ENCODE measurements at regions not wholly inside any gene's neighbourhood (a gene's known extent, or its start where the extent isn't known, plus 50 kb on each side); places are given as distances from the start of the nearest gene placed in this dataset.

DNA sequence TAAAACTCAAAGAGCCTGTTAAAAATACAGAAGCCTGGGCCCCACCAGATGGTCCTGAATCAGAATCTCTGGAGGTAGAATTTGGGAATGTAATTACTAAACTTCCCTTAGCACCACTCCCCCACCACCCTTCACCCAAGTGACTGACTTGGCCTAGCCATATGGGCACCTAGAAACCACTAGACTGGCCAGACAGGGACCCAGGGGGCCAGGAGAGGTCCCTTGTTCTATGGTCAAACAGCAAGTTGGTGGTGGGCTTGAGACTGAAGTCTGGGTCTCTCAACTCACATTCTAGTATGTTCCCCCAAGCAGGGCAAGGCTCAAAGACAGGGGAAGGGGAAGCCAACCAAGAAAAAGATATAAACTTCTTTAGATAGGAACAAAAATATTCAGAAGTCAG lies 301.5 kb upstream of the TLE3 start:
- no peak for TF ChIP-seq POLR2A (IDR thresholded peaks at IDR 0.05)
- TF ChIP-seq, protein P1, sequence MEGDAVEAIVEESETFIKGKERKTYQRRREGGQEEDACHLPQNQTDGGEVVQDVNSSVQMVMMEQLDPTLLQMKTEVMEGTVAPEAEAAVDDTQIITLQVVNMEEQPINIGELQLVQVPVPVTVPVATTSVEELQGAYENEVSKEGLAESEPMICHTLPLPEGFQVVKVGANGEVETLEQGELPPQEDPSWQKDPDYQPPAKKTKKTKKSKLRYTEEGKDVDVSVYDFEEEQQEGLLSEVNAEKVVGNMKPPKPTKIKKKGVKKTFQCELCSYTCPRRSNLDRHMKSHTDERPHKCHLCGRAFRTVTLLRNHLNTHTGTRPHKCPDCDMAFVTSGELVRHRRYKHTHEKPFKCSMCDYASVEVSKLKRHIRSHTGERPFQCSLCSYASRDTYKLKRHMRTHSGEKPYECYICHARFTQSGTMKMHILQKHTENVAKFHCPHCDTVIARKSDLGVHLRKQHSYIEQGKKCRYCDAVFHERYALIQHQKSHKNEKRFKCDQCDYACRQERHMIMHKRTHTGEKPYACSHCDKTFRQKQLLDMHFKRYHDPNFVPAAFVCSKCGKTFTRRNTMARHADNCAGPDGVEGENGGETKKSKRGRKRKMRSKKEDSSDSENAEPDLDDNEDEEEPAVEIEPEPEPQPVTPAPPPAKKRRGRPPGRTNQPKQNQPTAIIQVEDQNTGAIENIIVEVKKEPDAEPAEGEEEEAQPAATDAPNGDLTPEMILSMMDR (IDR thresholded peaks at IDR 0.05), result no peak
